Endodermal cell (in vitro differentiated cells): ENCODE measurements at regions not wholly inside any gene's neighbourhood (a gene's known extent, or its start where the extent isn't known, plus 50 kb on each side); places are given as distances from the start of the nearest gene placed in this dataset.

Source experiments
- DNase-seq: peaks from one replicate; pipeline ENCODE4 v3.0.0-alpha.2; 2017
- H3K27ac ChIP-seq: 2 replicates; pipeline ENCODE4 v1.5.1; 2013; ENCODE audit warnings: mild to moderate bottlenecking, low read depth, low read length, moderate library complexity
- H3K27me3 ChIP-seq: 2 replicates; pipeline ENCODE4 v1.6.1; 2013; ENCODE audit warnings: mild to moderate bottlenecking, low read length, moderate library complexity; ENCODE audit not compliant: insufficient read depth, control insufficient read depth, poor library complexity, severe bottlenecking
- H3K36me3 ChIP-seq: 2 replicates; pipeline ENCODE4 v1.7.0; 2013; ENCODE audit warnings: mild to moderate bottlenecking, low read length, moderate library complexity; ENCODE audit not compliant: control insufficient read depth, insufficient read depth
- H3K4me1 ChIP-seq: one replicate; pipeline ENCODE4 v1.7.0; 2013; ENCODE audit warnings: low read length; ENCODE audit not compliant: control insufficient read depth, insufficient read depth
- H3K4me3 ChIP-seq: 2 replicates; pipeline ENCODE4 v1.5.1; 2013; ENCODE audit warnings: mild to moderate bottlenecking, low read length, moderate library complexity
- H3K9ac ChIP-seq: 2 replicates; pipeline ENCODE4 v1.6.1; 2013; ENCODE audit warnings: mild to moderate bottlenecking, low read length, moderate library complexity; ENCODE audit not compliant: poor library complexity, severe bottlenecking; ENCODE audit errors: extremely low read depth
- H3K9me3 ChIP-seq: 2 replicates; pipeline ENCODE4 v1.6.1; 2013; ENCODE audit warnings: mild to moderate bottlenecking, low read length, moderate library complexity; ENCODE audit not compliant: control insufficient read depth
- H3K27ac Mint-ChIP-seq: 2 replicates; pipeline ENCODE4 v1.8.0; 2020; ENCODE audit warnings: mixed read lengths
- H3K27me3 Mint-ChIP-seq: 2 replicates; pipeline ENCODE4 v1.8.0; 2021; ENCODE audit warnings: mild to moderate bottlenecking, mixed read lengths; ENCODE audit not compliant: insufficient read depth
- H3K36me3 Mint-ChIP-seq: 2 replicates; pipeline ENCODE4 v1.8.0; 2020; ENCODE audit warnings: low read depth, mixed read lengths
- H3K4me1 Mint-ChIP-seq: 2 replicates; pipeline ENCODE4 v1.8.0; 2020; ENCODE audit warnings: mixed read lengths
- H3K4me3 Mint-ChIP-seq: 2 replicates; pipeline ENCODE4 v1.8.0; 2020; ENCODE audit warnings: mild to moderate bottlenecking, moderate library complexity, mixed read lengths
- H3K9me3 Mint-ChIP-seq: 2 replicates; pipeline ENCODE4 v1.8.0; 2020; ENCODE audit warnings: mild to moderate bottlenecking, mixed read lengths
- WGBS, 2 experiments: methylation state at CpG; one replicate each; pipeline versions ENCODE4 v1.1.5 to v1.1.7; 2013; ENCODE audit warnings: missing lambda C conversion rate in 2 of 2, mixed read lengths in 1 of 2; ENCODE audit not compliant: insufficient coverage in 1 of 2, insufficient read length in 1 of 2; 5-methylcytosine and 5-hydroxymethylcytosine counted together
- TF ChIP-seq, protein P1 (sequence below): fragments of 200-600 bp; sonication (generic); conservative IDR thresholded peaks from 2 replicates; pipeline ENCODE4 v1.5.0; 2021; ENCODE audit warnings: antibody characterized with exemption, mild to moderate bottlenecking

DNA sequence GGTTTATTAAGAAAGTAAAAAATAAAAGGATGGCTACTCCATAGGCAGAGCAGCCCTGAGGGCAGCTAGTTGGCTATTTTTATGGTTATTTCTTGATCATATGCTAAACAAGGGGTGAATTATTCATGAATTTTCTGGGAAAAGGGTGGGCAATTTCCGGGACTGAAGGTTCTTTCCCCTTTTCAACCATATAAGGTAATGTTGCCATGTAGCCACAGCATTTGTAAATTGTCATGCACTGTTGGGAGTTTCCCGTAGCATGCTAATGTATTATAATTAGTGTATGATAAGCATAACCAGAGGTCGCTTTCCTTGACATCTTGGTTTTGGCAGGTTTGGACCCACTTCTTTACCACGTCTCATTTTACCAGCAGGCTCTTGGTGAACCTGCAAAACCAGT is 610.4 kb upstream of the B3GAT1 start:
- Mint-ChIP-seq H3K4me3 (no peak overlapping the region), H3K9me3 (peaks cover 10% of the 10 kb centered on the region), H3K36me3 (no peaks in the 10 kb centered on the region), H3K27ac (no peak overlapping the region), H3K27me3 (no peaks in the 10 kb centered on the region), H3K4me1 (peaks cover 5% of the 10 kb centered on the region)
- Histone ChIP-seq H3K27me3 (no peaks in the 10 kb centered on the region), H3K9me3 (no peaks in the 10 kb centered on the region), H3K9ac (no peak overlapping the region), H3K4me3 (no peak overlapping the region), H3K4me1 (no peaks in the 10 kb centered on the region), H3K36me3 (no peaks in the 10 kb centered on the region), H3K27ac (no peak overlapping the region)
- WGBS, 2 experiments, result 73 to 100% methylated on average over 1 to 4 of the region's 4 CpGs
- TF ChIP-seq, protein P1, sequence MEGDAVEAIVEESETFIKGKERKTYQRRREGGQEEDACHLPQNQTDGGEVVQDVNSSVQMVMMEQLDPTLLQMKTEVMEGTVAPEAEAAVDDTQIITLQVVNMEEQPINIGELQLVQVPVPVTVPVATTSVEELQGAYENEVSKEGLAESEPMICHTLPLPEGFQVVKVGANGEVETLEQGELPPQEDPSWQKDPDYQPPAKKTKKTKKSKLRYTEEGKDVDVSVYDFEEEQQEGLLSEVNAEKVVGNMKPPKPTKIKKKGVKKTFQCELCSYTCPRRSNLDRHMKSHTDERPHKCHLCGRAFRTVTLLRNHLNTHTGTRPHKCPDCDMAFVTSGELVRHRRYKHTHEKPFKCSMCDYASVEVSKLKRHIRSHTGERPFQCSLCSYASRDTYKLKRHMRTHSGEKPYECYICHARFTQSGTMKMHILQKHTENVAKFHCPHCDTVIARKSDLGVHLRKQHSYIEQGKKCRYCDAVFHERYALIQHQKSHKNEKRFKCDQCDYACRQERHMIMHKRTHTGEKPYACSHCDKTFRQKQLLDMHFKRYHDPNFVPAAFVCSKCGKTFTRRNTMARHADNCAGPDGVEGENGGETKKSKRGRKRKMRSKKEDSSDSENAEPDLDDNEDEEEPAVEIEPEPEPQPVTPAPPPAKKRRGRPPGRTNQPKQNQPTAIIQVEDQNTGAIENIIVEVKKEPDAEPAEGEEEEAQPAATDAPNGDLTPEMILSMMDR, result no peak
- DNase-seq, result no peak

DNA sequence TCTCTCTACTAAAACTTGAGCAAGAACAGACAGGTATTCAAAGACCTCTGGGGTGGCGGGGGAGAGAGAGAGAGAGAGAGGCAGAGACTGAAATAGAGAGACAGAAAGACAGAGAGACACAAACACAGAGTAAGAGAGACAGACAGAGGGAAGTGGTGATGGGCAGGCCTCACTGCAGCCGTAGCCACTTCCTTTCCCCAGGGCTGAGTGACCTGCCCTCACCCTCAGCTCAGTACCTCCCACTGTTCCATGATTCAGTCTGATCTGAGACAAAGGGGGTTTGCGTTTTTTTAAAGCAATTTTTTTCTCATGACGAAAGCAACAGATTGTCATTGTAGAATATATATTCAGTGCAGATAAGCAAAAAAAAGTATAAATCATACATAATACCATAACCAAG is 607.9 kb upstream of the B3GAT1 start:
- Histone ChIP-seq H3K27me3 (no peaks in the 10 kb centered on the region), H3K4me3 (no peak overlapping the region), H3K27ac (no peak overlapping the region), H3K9me3 (no peaks in the 10 kb centered on the region), H3K4me1 (no peaks in the 10 kb centered on the region), H3K36me3 (no peaks in the 10 kb centered on the region), H3K9ac (no peak overlapping the region)
- H3K9me3 Mint-ChIP-seq, result peaks cover 10% of the 10 kb centered on the region
- WGBS, 2 experiments, result 40 to 80% methylated on average over 1 to 2 of the region's 4 CpGs
- peaks cover 5% of the 10 kb centered on the region for H3K4me1 Mint-ChIP-seq
- H3K4me3 Mint-ChIP-seq, result no peak overlapping the region
- DNase-seq, result no peak
- TF ChIP-seq, protein P1, result no peak
- H3K27me3 Mint-ChIP-seq, result no peaks in the 10 kb centered on the region
- H3K36me3 Mint-ChIP-seq, result no peaks in the 10 kb centered on the region
- no peak overlapping the region for H3K27ac Mint-ChIP-seq

DNA sequence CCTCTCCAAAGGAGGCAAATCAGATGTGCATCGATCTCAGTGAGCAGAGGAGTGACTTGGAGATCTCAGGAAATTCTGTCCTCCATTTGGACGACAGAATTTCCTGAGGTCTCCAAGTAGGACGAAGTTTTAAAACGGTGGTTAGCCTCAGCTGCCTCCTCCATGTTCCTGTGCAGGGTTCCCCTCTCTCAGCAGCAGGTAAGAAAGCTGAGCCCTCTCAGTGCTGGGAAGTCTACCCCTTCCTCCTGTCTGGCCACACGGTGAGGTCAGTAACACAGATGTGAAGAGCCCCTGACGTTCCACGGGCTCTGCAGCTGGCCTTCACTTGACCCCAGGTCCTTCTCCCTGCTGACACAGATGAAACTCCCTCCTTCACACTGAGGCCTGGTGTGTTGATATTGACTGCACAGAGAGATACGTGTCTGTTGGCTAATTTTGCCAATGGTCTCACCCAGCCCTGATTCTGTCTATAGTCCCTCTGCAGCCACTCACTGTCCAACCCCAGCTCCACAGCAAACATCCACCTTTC is 607.4 kb upstream of the B3GAT1 start:
- Histone ChIP-seq H3K27me3 (no peaks in the 10 kb centered on the region), H3K36me3 (no peaks in the 10 kb centered on the region), H3K27ac (no peak overlapping the region), H3K9me3 (no peaks in the 10 kb centered on the region), H3K9ac (no peak overlapping the region), H3K4me3 (no peak overlapping the region), H3K4me1 (no peaks in the 10 kb centered on the region)
- Mint-ChIP-seq H3K36me3 (no peaks in the 10 kb centered on the region), H3K27me3 (no peaks in the 10 kb centered on the region), H3K4me3 (no peak overlapping the region), H3K4me1 (peaks cover 5% of the 10 kb centered on the region), H3K9me3 (peaks cover 10% of the 10 kb centered on the region), H3K27ac (no peak overlapping the region)
- WGBS, 2 experiments, result 91 to 97% methylated on average over 6 to 8 of the region's 8 CpGs
- TF ChIP-seq, protein P1, result no peak
- no peak for DNase-seq
